GM12878 (cell line): ENCODE measurements at regions not wholly inside any gene's neighbourhood (a gene's known extent, or its start where the extent isn't known, plus 50 kb on each side); places are given as distances from the start of the nearest gene placed in this dataset.

Experiments
- CTCF ChIP-seq, 3 experiments: IDR thresholded peaks in 2 of 3; conservative IDR thresholded peaks in 1 of 3; 2 replicates each; pipeline ENCODE4 v1.5.1; 2011; ENCODE audit warnings: low read depth in 3 of 3, low read length in 3 of 3, mild to moderate bottlenecking in 3 of 3, control low read depth in 2 of 3, moderate library complexity in 2 of 3, inconsistent platforms in 1 of 3, mixed read lengths in 1 of 3; ENCODE audit not compliant: control insufficient read depth in 2 of 3, insufficient read depth in 1 of 3; ENCODE audit errors: extremely low read depth in 1 of 3
- ETV6 ChIP-seq, 2 experiments: fragments of 450-650 bp in 1 of 2; IDR thresholded peaks in 1 of 2; conservative IDR thresholded peaks in 1 of 2; 2 replicates each; pipeline ENCODE4 v1.6.1; 2014; ENCODE audit warnings: antibody characterized with exemption in 1 of 2, borderline replicate concordance in 1 of 2, low read depth in 1 of 2, mild to moderate bottlenecking in 1 of 2, moderate library complexity in 1 of 2
- MEF2B ChIP-seq: fragments of 450-650 bp; IDR thresholded peaks from 2 replicates; pipeline ENCODE4 v1.6.1; 2018; ENCODE audit warnings: mild to moderate bottlenecking, moderate library complexity; ENCODE audit not compliant: partially characterized antibody, poor library complexity, severe bottlenecking
- PML ChIP-seq: IDR thresholded peaks from 2 replicates; pipeline ENCODE4 v1.6.1; 2012; ENCODE audit warnings: low read length, inconsistent platforms

- TF ChIP-seq CTCF (IDR thresholded peaks at IDR 0.05 in 2 of 3, conservative IDR thresholded peaks at IDR 0.05 in 1 of 3; ENCODE audit: control insufficient read depth in 2 of 3, extremely low read depth in 1 of 3, insufficient read depth in 1 of 3, low read depth in 3 of 3, low read length in 3 of 3) (no peak), MEF2B (no peak), PML (no peak), ETV6 (conservative IDR thresholded peaks at IDR 0.05 in 1 of 2, IDR thresholded peaks at IDR 0.05 in 1 of 2; ENCODE audit: borderline replicate concordance in 1 of 2, low read depth in 1 of 2) (no peak)
These were observed 336.5 kb downstream of the RRAGC start for GRCh38 chr1:38522915-38523567.
